Cardiac muscle cell (in vitro differentiated cells and primary cell): ENCODE measurements at regions not wholly inside any gene's neighbourhood (a gene's known extent, or its start where the extent isn't known, plus 50 kb on each side); places are given as distances from the start of the nearest gene placed in this dataset.

Experiments
- DNase-seq, 2 donors: peaks; one replicate each; pipeline versions ENCODE4 v3.0.0 to v3.0.0-alpha.2; 2010 to 2017; ENCODE audit warnings: low read depth in 1 of 2, low spot score in 1 of 2
- H3K27ac ChIP-seq: fragments of 200-600 bp; sonication (generic); 2 replicates; pipeline ENCODE4 v1.5.1; 2016
- H3K27me3 ChIP-seq: fragments of 200-600 bp; sonication (generic); 2 replicates; pipeline ENCODE4 v1.6.0; 2016; ENCODE audit warnings: control low read depth
- H3K36me3 ChIP-seq: fragments of 200-600 bp; sonication (generic); 2 replicates; pipeline ENCODE4 v1.5.1; 2016; ENCODE audit warnings: control low read depth
- H3K4me1 ChIP-seq: fragments of 200-600 bp; sonication (generic); 2 replicates; pipeline ENCODE4 v1.8.1; 2017; ENCODE audit warnings: low read depth, mild to moderate bottlenecking, mixed run types
- H3K4me3 ChIP-seq: fragments of 200-600 bp; sonication (generic); 2 replicates; pipeline ENCODE4 v1.5.1; 2016; ENCODE audit warnings: mild to moderate bottlenecking
- H3K9me3 ChIP-seq: fragments of 200-600 bp; sonication (generic); 2 replicates; pipeline ENCODE4 v1.5.1; 2017; ENCODE audit warnings: low read depth, mild to moderate bottlenecking, control low read depth
- CTCF ChIP-seq: IDR thresholded peaks from 2 replicates; pipeline ENCODE4 v1.5.1; 2012; ENCODE audit warnings: low read depth, mild to moderate bottlenecking, low read length

- Histone ChIP-seq H3K36me3 (no peaks in the 10 kb centered on the region), H3K9me3 (no peaks in the 10 kb centered on the region), H3K27me3 (no peaks in the 10 kb centered on the region), H3K4me3 (no peak overlapping the region), H3K27ac (no peak overlapping the region), H3K4me1 (no peaks in the 10 kb centered on the region)
- no peak for TF ChIP-seq CTCF
- no peak for DNase-seq
Measured at GRCh38 chr17:71392715-71393567, 727.9 kb upstream of the SOX9 start.

GRCh38 chr17:71395901-71396300, 724.9 kb upstream of the SOX9 start:
- no peak overlapping the region for H3K27ac ChIP-seq
- no peaks in the 10 kb centered on the region for H3K9me3 ChIP-seq
- no peaks in the 10 kb centered on the region for H3K4me1 ChIP-seq
- H3K36me3 ChIP-seq = no peaks in the 10 kb centered on the region
- no peak overlapping the region for H3K4me3 ChIP-seq
- no peaks in the 10 kb centered on the region for H3K27me3 ChIP-seq
- no peak for DNase-seq
- TF ChIP-seq CTCF = no peak

GRCh38 chr17:71396711-71397110, 724.1 kb upstream of the SOX9 start:
- no peak overlapping the region for H3K27ac ChIP-seq
- no peaks in the 10 kb centered on the region for H3K27me3 ChIP-seq
- H3K4me1 ChIP-seq = no peaks in the 10 kb centered on the region
- H3K4me3 ChIP-seq = no peak overlapping the region
- H3K36me3 ChIP-seq = no peaks in the 10 kb centered on the region
- H3K9me3 ChIP-seq = no peaks in the 10 kb centered on the region
- TF ChIP-seq CTCF = no peak
- no peak for DNase-seq

GRCh38 chr17:71398025-71398424, 722.8 kb upstream of the SOX9 start:
- no peaks in the 10 kb centered on the region for H3K9me3 ChIP-seq
- TF ChIP-seq CTCF = no peak
- no peaks in the 10 kb centered on the region for H3K4me1 ChIP-seq
- no peaks in the 10 kb centered on the region for H3K27me3 ChIP-seq
- H3K27ac ChIP-seq = no peak overlapping the region
- no peak overlapping the region for H3K4me3 ChIP-seq
- DNase-seq = no peak
- no peaks in the 10 kb centered on the region for H3K36me3 ChIP-seq

- no peaks in the 10 kb centered on the region for H3K9me3 ChIP-seq
- H3K27me3 ChIP-seq = no peaks in the 10 kb centered on the region
- H3K36me3 ChIP-seq = no peaks in the 10 kb centered on the region
- peak; percentile 3 to 28 for DNase-seq
- no peak for TF ChIP-seq CTCF
- H3K4me3 ChIP-seq = no peak overlapping the region
- H3K4me1 ChIP-seq = no peaks in the 10 kb centered on the region
- H3K27ac ChIP-seq = no peak overlapping the region
Measured at GRCh38 chr17:71398800-71399219, 722.0 kb upstream of the SOX9 start.
